Endometrium (tissue), 2 donors: ENCODE measurements at regions not wholly inside any gene's neighbourhood (a gene's known extent, or its start where the extent isn't known, plus 50 kb on each side); places are given as distances from the start of the nearest gene placed in this dataset.

Experiments used
- FAIRE-seq: peaks from 2 replicates; lab custom pipeline; 2012; peaks lifted over from hg19 to GRCh38; lab: Jason Lieb, UNC
- donor health status: control.
- donor health status: control.

- no peak for FAIRE-seq
Measured at GRCh38 chr7:19209166-19209696, 64.0 kb upstream of the FERD3L start.

- no peak for FAIRE-seq
Measured at GRCh38 chr7:19206721-19207120, 61.5 kb upstream of the FERD3L start.

GRCh38 chr7:19203686-19204085 is 58.5 kb upstream of the FERD3L start:
- no peak for FAIRE-seq

- FAIRE-seq = no peak
Measured at GRCh38 chr7:19202599-19202998, 57.4 kb upstream of the FERD3L start.
